HG03103 (cell line): ENCODE measurements at regions not wholly inside any gene's neighbourhood (a gene's known extent, or its start where the extent isn't known, plus 50 kb on each side); places are given as distances from the start of the nearest gene placed in this dataset.
"Not testable (repeated sequence)": the region's sequence is repeated elsewhere in the genome, so short reads cannot be mapped to it uniquely, and the experiment has no call there.

Experiments
- ATAC-seq: cut with Tn5 transposase; IDR thresholded peaks from one replicate; pipeline ENCODE4 v1.9.1; 2021; ENCODE audit warnings: low read depth; ENCODE audit not compliant: unreplicated experiment

GRCh38 chr5:54404568-54404967 lies 50.9 kb upstream of the HSPB3 start:
- ATAC-seq, result no peak

- no peak for ATAC-seq
Observed at GRCh38 chr5:54403885-54404416, 51.5 kb upstream of the HSPB3 start.

GRCh38 chr5:54403121-54403520 lies 52.4 kb upstream of the HSPB3 start:
- ATAC-seq, result no peak

- peak; percentile 83 for ATAC-seq
Observed at GRCh38 chr5:54401515-54401914, 54.0 kb upstream of the HSPB3 start.

GRCh38 chr5:54398191-54398590 lies 57.3 kb upstream of the HSPB3 start:
- ATAC-seq, result no peak

GRCh38 chr5:54397420-54397819 lies 58.1 kb upstream of the HSPB3 start:
- no peak for ATAC-seq

- ATAC-seq, result not testable (repeated sequence)
Observed at GRCh38 chr5:54393007-54393406, 62.5 kb upstream of the HSPB3 start.

- no peak for ATAC-seq
Observed at GRCh38 chr5:54390539-54391031, 64.9 kb upstream of the HSPB3 start.

GRCh38 chr5:54390015-54390414 lies 65.5 kb upstream of the HSPB3 start:
- ATAC-seq, result no peak

- ATAC-seq, result not testable (repeated sequence)
Observed at GRCh38 chr5:54389399-54389798, 66.1 kb upstream of the HSPB3 start.

GRCh38 chr5:54388811-54389210 lies 66.7 kb upstream of the HSPB3 start:
- ATAC-seq, result no peak

- no peak for ATAC-seq
Observed at GRCh38 chr5:54388409-54388808, 67.1 kb upstream of the HSPB3 start.

- no peak for ATAC-seq
Observed at GRCh38 chr5:54387659-54388232, 67.8 kb upstream of the HSPB3 start.

- ATAC-seq, result no peak
Observed at GRCh38 chr5:54387031-54387430, 68.5 kb upstream of the HSPB3 start.

GRCh38 chr5:54385994-54386393 lies 69.5 kb upstream of the HSPB3 start:
- no peak for ATAC-seq

- no peak for ATAC-seq
Observed at GRCh38 chr5:54384356-54384933, 71.1 kb upstream of the HSPB3 start.

GRCh38 chr5:54383941-54384340 lies 71.6 kb upstream of the HSPB3 start:
- no peak for ATAC-seq

- no peak for ATAC-seq
Observed at GRCh38 chr5:54383225-54383901, 72.1 kb upstream of the HSPB3 start.

- not testable (repeated sequence) for ATAC-seq
Observed at GRCh38 chr5:54381319-54381718, 70.9 kb upstream of the ARL15 start.

GRCh38 chr5:54379590-54379989 lies 69.2 kb upstream of the ARL15 start:
- ATAC-seq, result no peak

GRCh38 chr5:54378707-54379106 lies 68.3 kb upstream of the ARL15 start:
- ATAC-seq, result no peak

- ATAC-seq, result not testable (repeated sequence)
Observed at GRCh38 chr5:54377339-54377738, 67.0 kb upstream of the ARL15 start.
